Mesendoderm (in vitro differentiated cells): ENCODE measurements at regions not wholly inside any gene's neighbourhood (a gene's known extent, or its start where the extent isn't known, plus 50 kb on each side); places are given as distances from the start of the nearest gene placed in this dataset.

Experiments
- DNase-seq: peaks from one replicate; pipeline ENCODE4 v3.0.0; 2013
- H2AK5ac ChIP-seq: 2 replicates; pipeline ENCODE4 v1.6.1; 2013; ENCODE audit warnings: low read length, inconsistent platforms
- H2BK120ac ChIP-seq: 2 replicates; pipeline ENCODE4 v1.6.1; 2013; ENCODE audit warnings: low read depth, mild to moderate bottlenecking, low read length, moderate library complexity, mixed read lengths
- H2BK15ac ChIP-seq: replicated peaks from 2 replicates; pipeline ENCODE4 v1.6.1; 2013; ENCODE audit warnings: low read depth, mild to moderate bottlenecking, moderate library complexity
- H2BK5ac ChIP-seq: 2 replicates; pipeline ENCODE4 v1.6.1; 2013; ENCODE audit warnings: low read length, inconsistent platforms
- H3K18ac ChIP-seq: 2 replicates; pipeline ENCODE4 v1.6.1; 2013; ENCODE audit warnings: mild to moderate bottlenecking, low read length, mixed read lengths
- H3K23ac ChIP-seq: one replicate; pipeline ENCODE4 v1.6.1; 2013; ENCODE audit warnings: low read length
- H3K27ac ChIP-seq: 2 replicates; pipeline ENCODE4 v1.5.1; 2013; ENCODE audit warnings: low read depth, mild to moderate bottlenecking, inconsistent platforms, low read length, moderate library complexity
- H3K27me3 ChIP-seq: 2 replicates; pipeline ENCODE4 v1.6.1; 2013; ENCODE audit warnings: low read length, control low read depth, mild to moderate bottlenecking, inconsistent platforms; ENCODE audit not compliant: insufficient read depth, poor library complexity
- H3K36me3 ChIP-seq: 2 replicates; pipeline ENCODE4 v1.6.1; 2013; ENCODE audit warnings: low read length, inconsistent platforms; ENCODE audit not compliant: control insufficient read depth, insufficient read depth
- H3K4ac ChIP-seq: one replicate; pipeline ENCODE4 v1.6.1; 2013; ENCODE audit warnings: low read depth, mild to moderate bottlenecking, low read length, moderate library complexity
- H3K4me1 ChIP-seq: 2 replicates; pipeline ENCODE4 v1.6.1; 2013; ENCODE audit warnings: low read depth, low read length, inconsistent platforms; ENCODE audit not compliant: control insufficient read depth
- H3K4me2 ChIP-seq: 2 replicates; pipeline ENCODE4 v1.6.1; 2013; ENCODE audit warnings: low read length
- H3K4me3 ChIP-seq: 2 replicates; pipeline ENCODE4 v1.5.1; 2013; ENCODE audit warnings: mild to moderate bottlenecking, low read length
- H3K56ac ChIP-seq: one replicate; pipeline ENCODE4 v1.6.1; 2013; ENCODE audit warnings: low read length
- H3K79me1 ChIP-seq: 2 replicates; pipeline ENCODE4 v1.6.1; 2013; ENCODE audit warnings: low read length, inconsistent platforms
- H3K79me2 ChIP-seq: 2 replicates; pipeline ENCODE4 v1.6.1; 2013; ENCODE audit warnings: mild to moderate bottlenecking, low read length; ENCODE audit not compliant: control insufficient read depth, insufficient read depth
- H3K9ac ChIP-seq: 2 replicates; pipeline ENCODE4 v1.6.1; 2013; ENCODE audit warnings: low read length, inconsistent platforms
- H4K5ac ChIP-seq: one replicate; pipeline ENCODE4 v1.6.1; 2013; ENCODE audit warnings: low read length
- H4K8ac ChIP-seq: one replicate; pipeline ENCODE4 v1.6.1; 2013; ENCODE audit warnings: low read depth, mild to moderate bottlenecking, control low read depth, low read length, moderate library complexity
- WGBS: extraction: QIAGEN DNeasy Blood & Tissue Kit; methylation state at CpG from one replicate; pipeline ENCODE4 v1.1.7; 2013; ENCODE audit warnings: low lambda C conversion rate, missing lambda C conversion rate; ENCODE audit not compliant: insufficient coverage; ENCODE audit errors: extremely low coverage; 5-methylcytosine and 5-hydroxymethylcytosine counted together

DNA sequence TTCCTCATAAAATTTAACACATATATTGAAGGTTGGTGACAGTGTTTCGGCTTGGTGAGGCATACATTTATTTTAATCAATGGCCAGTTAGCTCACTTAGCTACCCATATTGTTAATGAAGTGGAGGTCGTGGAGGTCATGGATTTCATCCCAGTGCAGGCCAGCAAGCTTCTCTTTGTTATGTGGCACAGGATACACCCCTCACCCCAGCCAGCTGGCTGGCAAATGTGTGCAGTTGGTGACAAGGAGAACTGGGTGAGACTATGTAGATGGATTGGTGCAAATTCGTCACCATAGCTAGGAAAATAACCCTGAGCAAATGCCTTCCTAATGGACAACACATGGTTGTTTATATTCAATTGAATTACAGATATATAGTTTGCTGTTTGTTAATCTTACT, 50.5 kb upstream of the FOXP2 start:
- Histone ChIP-seq H2BK5ac (no peak overlapping the region), H3K79me2 (no peaks in the 10 kb centered on the region), H2BK15ac (no peak overlapping the region), H3K36me3 (no peaks in the 10 kb centered on the region), H4K5ac (no peak overlapping the region), H3K56ac (no peak overlapping the region), H3K4me3 (no peak overlapping the region), H2BK120ac (no peak overlapping the region), H3K27me3 (no peaks in the 10 kb centered on the region), H3K4me1 (no peaks in the 10 kb centered on the region), H3K23ac (no peak overlapping the region), H3K9ac (no peak overlapping the region), H3K79me1 (no peaks in the 10 kb centered on the region), H3K18ac (no peak overlapping the region), H4K8ac (no peak overlapping the region), H3K4me2 (no peak overlapping the region), H2AK5ac (no peak overlapping the region), H3K27ac (no peak overlapping the region), H3K4ac (no peak overlapping the region)
- DNase-seq, result no peak
- WGBS, result no CpG with 5 or more reads among the region's 3 CpGs

DNA sequence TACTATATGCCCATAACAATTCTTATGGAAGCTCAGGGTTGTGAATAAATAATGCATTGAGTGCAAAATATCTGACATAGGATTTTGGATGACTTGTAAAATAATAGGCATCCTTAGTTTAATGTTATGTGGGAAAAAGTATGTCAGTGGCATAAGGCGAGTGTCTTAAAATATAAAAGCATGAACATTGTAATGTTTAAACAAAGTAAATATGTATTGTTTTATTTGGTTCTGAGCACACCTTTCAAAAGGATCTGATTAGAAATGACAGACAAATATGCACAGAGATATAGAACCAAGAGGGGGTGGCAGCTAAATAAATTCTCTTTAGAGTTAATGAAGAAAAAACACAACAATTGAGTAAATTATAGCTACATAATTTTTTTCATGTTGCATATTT, 51.3 kb upstream of the FOXP2 start:
- Histone ChIP-seq H3K4me2 (no peak overlapping the region), H3K4ac (no peak overlapping the region), H4K5ac (no peak overlapping the region), H3K79me2 (no peaks in the 10 kb centered on the region), H3K18ac (no peak overlapping the region), H2BK5ac (no peak overlapping the region), H3K79me1 (no peaks in the 10 kb centered on the region), H4K8ac (no peak overlapping the region), H2AK5ac (no peak overlapping the region), H3K27me3 (no peaks in the 10 kb centered on the region), H2BK120ac (no peak overlapping the region), H3K56ac (no peak overlapping the region), H3K4me1 (no peaks in the 10 kb centered on the region), H3K23ac (no peak overlapping the region), H3K36me3 (no peaks in the 10 kb centered on the region), H3K9ac (no peak overlapping the region), H3K27ac (no peak overlapping the region), H2BK15ac (no peak overlapping the region), H3K4me3 (no peak overlapping the region)
- DNase-seq, result no peak
- 100% methylated on average over 1 of the region's 1 CpG for WGBS

DNA sequence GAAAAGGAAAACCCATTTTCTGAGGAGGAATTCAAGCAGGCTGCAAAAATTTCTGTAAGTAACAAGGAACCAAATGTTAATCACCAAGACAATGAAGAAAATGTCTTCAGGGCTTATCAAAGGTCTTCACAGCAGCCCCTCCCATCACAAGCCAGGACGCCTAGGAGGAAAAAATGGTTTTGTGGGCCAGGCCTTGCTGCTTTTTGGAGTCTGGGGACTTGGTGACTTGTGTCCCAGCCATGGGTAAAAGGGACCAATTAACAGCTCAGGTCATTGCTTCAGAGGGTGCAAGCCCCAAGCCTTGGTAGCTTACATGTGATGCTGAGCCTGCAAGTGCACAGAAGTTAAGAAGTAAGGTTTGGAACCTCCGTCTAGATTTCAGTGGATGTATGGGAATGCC, 55.7 kb upstream of the FOXP2 start:
- H2BK120ac ChIP-seq, result no peak overlapping the region
- H3K18ac ChIP-seq, result no peak overlapping the region
- H3K4me2 ChIP-seq, result no peak overlapping the region
- no peak overlapping the region for H2BK5ac ChIP-seq
- H4K5ac ChIP-seq, result no peak overlapping the region
- H3K27me3 ChIP-seq, result no peaks in the 10 kb centered on the region
- H3K56ac ChIP-seq, result no peak overlapping the region
- H2AK5ac ChIP-seq, result no peak overlapping the region
- H3K79me2 ChIP-seq, result no peaks in the 10 kb centered on the region
- no peak overlapping the region for H3K9ac ChIP-seq
- H3K27ac ChIP-seq, result no peak overlapping the region
- no peak overlapping the region for H3K23ac ChIP-seq
- H3K79me1 ChIP-seq, result no peaks in the 10 kb centered on the region
- no peak for DNase-seq
- no CpG with 5 or more reads among the region's 2 CpGs for WGBS
- no peak overlapping the region for H2BK15ac ChIP-seq
- no peak overlapping the region for H3K4ac ChIP-seq
- H3K4me3 ChIP-seq, result no peak overlapping the region
- H3K4me1 ChIP-seq, result no peaks in the 10 kb centered on the region
- H4K8ac ChIP-seq, result no peak overlapping the region
- no peaks in the 10 kb centered on the region for H3K36me3 ChIP-seq

DNA sequence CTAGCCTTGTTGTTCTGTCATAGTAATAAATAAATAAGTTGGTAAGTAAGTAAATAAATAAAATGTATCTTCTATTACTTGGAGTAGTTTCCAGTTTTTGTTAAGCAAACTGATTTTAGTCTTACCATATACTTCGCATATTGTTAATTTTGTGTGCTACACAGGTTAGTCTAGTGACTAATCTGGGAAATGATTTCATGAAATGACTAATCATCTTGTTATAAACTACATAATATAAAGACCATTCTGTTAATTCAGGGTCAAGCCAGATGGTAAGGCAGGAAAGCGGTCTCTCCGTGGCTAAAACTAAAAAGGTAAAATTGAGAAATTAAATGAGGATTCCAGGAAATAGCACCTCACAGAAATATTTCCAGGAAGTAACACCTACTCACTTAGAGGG, 58.5 kb upstream of the FOXP2 start:
- no peak overlapping the region for H2BK120ac ChIP-seq
- WGBS, result no CpG with 5 or more reads among the region's 3 CpGs
- no peak overlapping the region for H4K8ac ChIP-seq
- no peak overlapping the region for H4K5ac ChIP-seq
- H3K18ac ChIP-seq, result no peak overlapping the region
- no peaks in the 10 kb centered on the region for H3K79me2 ChIP-seq
- H3K36me3 ChIP-seq, result no peaks in the 10 kb centered on the region
- H2BK15ac ChIP-seq, result no peak overlapping the region
- no peak overlapping the region for H2AK5ac ChIP-seq
- no peak for DNase-seq
- H3K23ac ChIP-seq, result no peak overlapping the region
- H2BK5ac ChIP-seq, result no peak overlapping the region
- H3K79me1 ChIP-seq, result no peaks in the 10 kb centered on the region
- no peaks in the 10 kb centered on the region for H3K27me3 ChIP-seq
- no peak overlapping the region for H3K4ac ChIP-seq
- H3K4me3 ChIP-seq, result no peak overlapping the region
- H3K56ac ChIP-seq, result no peak overlapping the region
- H3K9ac ChIP-seq, result no peak overlapping the region
- H3K4me1 ChIP-seq, result no peaks in the 10 kb centered on the region
- no peak overlapping the region for H3K27ac ChIP-seq
- H3K4me2 ChIP-seq, result no peak overlapping the region

DNA sequence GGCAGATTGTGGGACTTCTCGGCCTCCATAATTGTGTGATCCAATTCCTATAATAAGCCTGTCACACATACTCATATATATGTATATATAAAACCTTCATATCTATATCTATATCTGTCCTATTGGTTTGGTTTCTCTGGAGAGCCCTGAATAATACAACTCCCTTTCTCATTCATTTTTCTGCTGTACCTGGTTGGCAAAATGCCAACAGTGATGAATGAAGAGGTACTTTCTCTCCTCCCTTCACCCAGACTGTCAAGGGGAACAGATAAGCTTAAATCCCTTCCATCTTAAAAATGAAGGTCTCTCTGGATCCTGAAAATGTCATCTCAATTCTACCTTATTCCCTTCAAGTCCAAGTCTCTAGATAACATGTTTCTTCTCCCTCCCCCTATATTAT, 60.3 kb upstream of the FOXP2 start:
- H3K27me3 ChIP-seq, result no peaks in the 10 kb centered on the region
- no peak overlapping the region for H3K4me3 ChIP-seq
- no peak overlapping the region for H3K9ac ChIP-seq
- H3K4me1 ChIP-seq, result no peaks in the 10 kb centered on the region
- no peaks in the 10 kb centered on the region for H3K79me1 ChIP-seq
- no peak overlapping the region for H2BK120ac ChIP-seq
- no peaks in the 10 kb centered on the region for H3K36me3 ChIP-seq
- H3K4me2 ChIP-seq, result no peak overlapping the region
- H3K18ac ChIP-seq, result no peak overlapping the region
- no peak overlapping the region for H3K23ac ChIP-seq
- no peak overlapping the region for H4K8ac ChIP-seq
- H2BK15ac ChIP-seq, result no peak overlapping the region
- no peaks in the 10 kb centered on the region for H3K79me2 ChIP-seq
- no peak overlapping the region for H3K56ac ChIP-seq
- no CpG with 5 or more reads among the region's 1 CpG for WGBS
- H3K4ac ChIP-seq, result no peak overlapping the region
- H2BK5ac ChIP-seq, result no peak overlapping the region
- H3K27ac ChIP-seq, result no peak overlapping the region
- no peak for DNase-seq
- H4K5ac ChIP-seq, result no peak overlapping the region
- H2AK5ac ChIP-seq, result no peak overlapping the region

DNA sequence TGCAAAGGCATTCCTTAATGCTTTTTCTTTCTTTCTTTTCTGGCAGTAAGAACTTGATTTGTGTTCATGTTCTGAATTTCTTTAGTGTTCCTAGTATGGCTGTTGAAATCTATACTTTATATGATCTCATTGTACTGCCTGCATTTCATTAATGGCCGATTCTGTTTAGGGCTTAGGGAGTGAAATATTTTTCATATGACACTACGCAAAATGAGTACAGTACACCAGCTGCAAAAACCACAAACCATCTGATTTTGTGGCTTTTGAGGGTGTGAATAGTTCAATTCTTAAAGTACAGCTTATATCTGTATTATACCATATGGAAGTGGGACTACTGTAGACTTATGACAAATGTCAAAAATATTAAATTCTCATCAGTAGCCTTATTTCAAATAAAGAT, 69.1 kb upstream of the FOXP2 start:
- Histone ChIP-seq H4K5ac (no peak overlapping the region), H3K27ac (no peak overlapping the region), H3K4me3 (no peak overlapping the region), H2BK15ac (no peak overlapping the region), H3K36me3 (no peaks in the 10 kb centered on the region), H4K8ac (no peak overlapping the region), H3K79me2 (no peaks in the 10 kb centered on the region), H3K23ac (no peak overlapping the region), H3K27me3 (no peaks in the 10 kb centered on the region), H3K4me2 (no peak overlapping the region), H3K79me1 (no peaks in the 10 kb centered on the region), H3K4me1 (no peaks in the 10 kb centered on the region), H3K56ac (no peak overlapping the region), H3K18ac (no peak overlapping the region), H2AK5ac (no peak overlapping the region), H3K4ac (no peak overlapping the region), H2BK5ac (no peak overlapping the region), H3K9ac (no peak overlapping the region), H2BK120ac (no peak overlapping the region)
- WGBS, result no CpG with 5 or more reads among the region's 2 CpGs
- DNase-seq, result no peak
